HEK293 (cell line): ENCODE measurements at regions not wholly inside any gene's neighbourhood (a gene's known extent, or its start where the extent isn't known, plus 50 kb on each side); places are given as distances from the start of the nearest gene placed in this dataset.

Experiments used
- CTCF ChIA-PET: fragments of 350-600 bp; formaldehyde crosslinking; extraction: SDS; loops from one replicate; lab custom pipeline; 2021; ENCODE audit warnings: antibody characterized with exemption; lab: Yijun Ruan, JAX
- POLR2A ChIA-PET: fragments of 300-600 bp; formaldehyde crosslinking; extraction: SDS; loops from one replicate; lab custom pipeline; 2020; ENCODE audit warnings: antibody characterized with exemption, inconsistent platforms; lab: Yijun Ruan, JAX
- H3K27ac ChIP-seq: fragments of 200-500 bp; sonication (Bioruptor generic); 2 replicates; pipeline ENCODE4 v1.5.1; 2014; ENCODE audit warnings: low read depth, low read length, control low read depth, inconsistent platforms; ENCODE audit errors: extremely low read depth
- H3K36me3 ChIP-seq, 2 experiments: fragments of 200-500 bp in 1 of 2; sonication (Bioruptor generic) in 1 of 2; 1 replicate in 1 of 2; 2 replicates in 1 of 2; pipeline ENCODE4 v1.5.1; 2014 to 2017; ENCODE audit warnings: inconsistent platforms in 2 of 2, low read length in 2 of 2; ENCODE audit not compliant: control insufficient read depth in 2 of 2, insufficient read depth in 1 of 2
- H3K4me1 ChIP-seq: fragments of 200-500 bp; sonication (Bioruptor generic); 2 replicates; pipeline ENCODE4 v1.5.1; 2014; ENCODE audit warnings: mild to moderate bottlenecking, low read length, inconsistent platforms; ENCODE audit not compliant: control insufficient read depth, insufficient read depth
- H3K4me3 ChIP-seq: 2 replicates; pipeline ENCODE4 v1.5.1; 2011; ENCODE audit warnings: low read depth, mild to moderate bottlenecking, control low read depth, low read length, moderate library complexity
- H3K9me3 ChIP-seq: fragments of 200-500 bp; sonication (Bioruptor generic); 2 replicates; pipeline ENCODE4 v1.5.1; 2014; ENCODE audit warnings: low read depth, low read length, inconsistent platforms; ENCODE audit not compliant: control insufficient read depth, insufficient read depth
- EGR2 ChIP-seq: fragments of 450-650 bp; formaldehyde crosslinking; IDR thresholded peaks from 2 replicates; pipeline ENCODE4 v1.5.1; 2016; ENCODE audit warnings: low read depth, missing biosample characterization, missing genetic modification characterization
- GLIS1 ChIP-seq: fragments of 450-650 bp; formaldehyde crosslinking; IDR thresholded peaks from 2 replicates; pipeline ENCODE4 v1.5.1; 2016; ENCODE audit warnings: missing biosample characterization, missing genetic modification characterization
- HOXC10 ChIP-seq: sonication (generic); formaldehyde crosslinking; IDR thresholded peaks from 2 replicates; pipeline ENCODE4 v1.8.1; 2023; ENCODE audit warnings: mild to moderate bottlenecking, missing genetic modification reagents
- KLF7 ChIP-seq: fragments of 450-650 bp; formaldehyde crosslinking; IDR thresholded peaks from 2 replicates; pipeline ENCODE4 v1.5.1; 2016; ENCODE audit warnings: missing biosample characterization, missing genetic modification characterization, borderline replicate concordance
- KLF8 ChIP-seq: fragments of 450-650 bp; formaldehyde crosslinking; IDR thresholded peaks from 2 replicates; pipeline ENCODE4 v1.5.1; 2016; ENCODE audit warnings: missing biosample characterization, missing genetic modification characterization
- SALL2 ChIP-seq: fragments of 450-650 bp; formaldehyde crosslinking; IDR thresholded peaks from 2 replicates; pipeline ENCODE4 v1.5.0; 2017; ENCODE audit warnings: missing biosample characterization, mild to moderate bottlenecking, missing genetic modification characterization, borderline replicate concordance
- ZFHX2 ChIP-seq: fragments of 450-650 bp; formaldehyde crosslinking; conservative IDR thresholded peaks from 2 replicates; pipeline ENCODE4 v1.5.1; 2016; ENCODE audit warnings: missing biosample characterization, missing genetic modification characterization
- ZFP3 ChIP-seq: fragments of 450-650 bp; formaldehyde crosslinking; IDR thresholded peaks from 2 replicates; pipeline ENCODE4 v1.5.1; 2016; ENCODE audit warnings: low read depth, missing biosample characterization, missing genetic modification characterization
- ZIC2 ChIP-seq: fragments of 450-650 bp; formaldehyde crosslinking; IDR thresholded peaks from 2 replicates; pipeline ENCODE4 v1.5.1; 2016; ENCODE audit warnings: missing biosample characterization, missing genetic modification characterization
- ZNF223 ChIP-seq: fragments of 450-650 bp; formaldehyde crosslinking; IDR thresholded peaks from 2 replicates; pipeline ENCODE4 v1.5.1; 2016; ENCODE audit warnings: missing biosample characterization, missing genetic modification characterization
- ZNF239 ChIP-seq: fragments of 450-650 bp; formaldehyde crosslinking; IDR thresholded peaks from 2 replicates; pipeline ENCODE4 v1.5.1; 2016; ENCODE audit warnings: missing biosample characterization, missing genetic modification characterization
- ZNF394 ChIP-seq: fragments of 450-650 bp; formaldehyde crosslinking; IDR thresholded peaks from 2 replicates; pipeline ENCODE4 v1.5.1; 2016; ENCODE audit warnings: missing biosample characterization, missing genetic modification characterization, mild to moderate bottlenecking, moderate library complexity, borderline replicate concordance
- ZNF48 ChIP-seq: fragments of 450-650 bp; formaldehyde crosslinking; IDR thresholded peaks from 2 replicates; pipeline ENCODE4 v1.5.1; 2016; ENCODE audit warnings: missing biosample characterization, missing genetic modification characterization
- ZNF510 ChIP-seq: fragments of 450-650 bp; formaldehyde crosslinking; IDR thresholded peaks from 2 replicates; pipeline ENCODE4 v1.5.1; 2018; ENCODE audit warnings: mild to moderate bottlenecking, missing genetic modification characterization, missing biosample characterization; ENCODE audit not compliant: insufficient replicate concordance
- ZNF514 ChIP-seq: fragments of 450-650 bp; formaldehyde crosslinking; IDR thresholded peaks from 2 replicates; pipeline ENCODE4 v1.5.1; 2016; ENCODE audit warnings: missing biosample characterization, missing genetic modification characterization
- ZNF521 ChIP-seq: fragments of 450-650 bp; formaldehyde crosslinking; IDR thresholded peaks from 2 replicates; pipeline ENCODE4 v1.5.1; 2017; ENCODE audit warnings: missing biosample characterization, mild to moderate bottlenecking, missing genetic modification characterization
- ZNF530 ChIP-seq: fragments of 450-650 bp; formaldehyde crosslinking; IDR thresholded peaks from 2 replicates; pipeline ENCODE4 v1.5.1; 2016; ENCODE audit warnings: low read depth, missing biosample characterization, missing genetic modification characterization
- ZNF558 ChIP-seq: fragments of 450-650 bp; formaldehyde crosslinking; IDR thresholded peaks from 2 replicates; pipeline ENCODE4 v1.5.1; 2016; ENCODE audit warnings: missing biosample characterization, missing genetic modification characterization
- ZNF560 ChIP-seq: fragments of 450-650 bp; formaldehyde crosslinking; IDR thresholded peaks from 2 replicates; pipeline ENCODE4 v1.5.1; 2017; ENCODE audit warnings: missing biosample characterization, missing genetic modification characterization, borderline replicate concordance
- ZNF624 ChIP-seq: fragments of 450-650 bp; formaldehyde crosslinking; IDR thresholded peaks from 2 replicates; pipeline ENCODE4 v1.5.1; 2017; ENCODE audit warnings: missing biosample characterization, missing genetic modification characterization
- ZNF654 ChIP-seq: fragments of 450-650 bp; formaldehyde crosslinking; IDR thresholded peaks from 2 replicates; pipeline ENCODE4 v1.5.1; 2016; ENCODE audit warnings: low read depth, missing biosample characterization, missing genetic modification characterization
- ZNF747 ChIP-seq: fragments of 450-650 bp; formaldehyde crosslinking; IDR thresholded peaks from 2 replicates; pipeline ENCODE4 v1.5.1; 2016; ENCODE audit warnings: missing biosample characterization, missing genetic modification characterization
- ZNF776 ChIP-seq: fragments of 450-650 bp; formaldehyde crosslinking; IDR thresholded peaks from 2 replicates; pipeline ENCODE4 v1.5.0; 2017; ENCODE audit warnings: missing biosample characterization, missing genetic modification characterization, borderline replicate concordance
- ZNF785 ChIP-seq: fragments of 450-650 bp; formaldehyde crosslinking; IDR thresholded peaks from 2 replicates; pipeline ENCODE4 v1.5.1; 2016; ENCODE audit warnings: missing biosample characterization, missing genetic modification characterization
- TF ChIP-seq, protein P1 (sequence below): fragments of 450-650 bp; formaldehyde crosslinking; IDR thresholded peaks from 2 replicates; pipeline ENCODE4 v1.5.1; 2017; ENCODE audit warnings: missing biosample characterization, missing genetic modification characterization
- TF ChIP-seq, protein P2 (sequence below): fragments of 450-650 bp; formaldehyde crosslinking; IDR thresholded peaks from 2 replicates; pipeline ENCODE4 v1.5.1; 2016; ENCODE audit warnings: missing biosample characterization, missing genetic modification characterization, borderline replicate concordance

DNA sequence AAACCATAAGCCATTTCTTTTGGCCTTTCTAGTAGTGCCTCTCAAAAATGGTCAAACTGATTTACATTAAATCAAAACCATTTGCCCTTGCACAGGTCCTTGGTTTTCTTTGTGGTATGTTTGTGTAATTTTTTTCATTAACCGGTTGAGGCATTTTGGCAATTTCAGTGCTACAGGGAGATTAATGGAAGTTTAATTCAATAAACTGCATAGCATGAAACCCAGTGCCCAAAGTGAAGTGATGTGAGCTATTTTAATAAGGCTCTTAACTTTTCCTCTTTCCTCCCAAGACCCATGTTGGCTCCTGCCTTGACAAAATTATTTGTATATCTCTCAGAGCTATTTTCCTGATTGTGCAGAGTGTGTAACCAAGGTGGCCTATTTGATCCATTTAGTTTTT is 326.2 kb upstream of the SEMA6A start:
- H3K4me1 ChIP-seq, result no peaks in the 10 kb centered on the region
- CTCF ChIA-PET, result no interaction called here
- H3K36me3 ChIP-seq, result no peaks in the 10 kb centered on the region
- no peak overlapping the region for H3K4me3 ChIP-seq
- POLR2A ChIA-PET, result no interaction called here
- H3K9me3 ChIP-seq, result no peaks in the 10 kb centered on the region
- H3K27ac ChIP-seq, result no peak overlapping the region
- no peak for TF ChIP-seq ZNF785 (tag by site-specific recombination)

DNA sequence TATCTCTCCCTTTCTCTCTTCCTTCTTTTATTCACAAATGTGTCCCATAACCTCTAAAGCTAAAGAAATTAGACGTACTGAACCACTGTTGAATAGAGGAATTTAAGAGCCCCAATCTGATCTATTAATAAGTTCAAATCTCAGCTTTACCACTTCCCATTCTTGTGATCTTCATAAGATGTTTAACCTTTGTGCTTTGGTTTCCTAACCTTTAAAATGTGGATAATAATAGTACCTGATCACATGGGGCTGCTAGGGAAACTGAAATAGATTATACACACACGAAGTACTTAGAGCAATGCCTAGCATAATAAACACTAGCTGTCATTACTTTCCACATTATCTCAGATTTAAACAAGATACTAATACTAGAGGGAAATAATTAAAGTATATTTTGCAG is 324.3 kb upstream of the SEMA6A start:
- Histone ChIP-seq H3K36me3 (no peaks in the 10 kb centered on the region), H3K27ac (no peak overlapping the region), H3K4me3 (no peak overlapping the region), H3K9me3 (no peaks in the 10 kb centered on the region), H3K4me1 (no peaks in the 10 kb centered on the region)
- TF ChIP-seq ZNF558, result no peak
- TF ChIP-seq GLIS1, result no peak
- no peak for TF ChIP-seq ZNF394 (tag by site-specific recombination)
- TF ChIP-seq ZNF510 (tag by site-specific recombination), result no peak
- no peak for TF ChIP-seq ZFHX2 (tag by site-specific recombination)
- ChIA-PET POLR2A (no interaction called here), CTCF (no interaction called here)

DNA sequence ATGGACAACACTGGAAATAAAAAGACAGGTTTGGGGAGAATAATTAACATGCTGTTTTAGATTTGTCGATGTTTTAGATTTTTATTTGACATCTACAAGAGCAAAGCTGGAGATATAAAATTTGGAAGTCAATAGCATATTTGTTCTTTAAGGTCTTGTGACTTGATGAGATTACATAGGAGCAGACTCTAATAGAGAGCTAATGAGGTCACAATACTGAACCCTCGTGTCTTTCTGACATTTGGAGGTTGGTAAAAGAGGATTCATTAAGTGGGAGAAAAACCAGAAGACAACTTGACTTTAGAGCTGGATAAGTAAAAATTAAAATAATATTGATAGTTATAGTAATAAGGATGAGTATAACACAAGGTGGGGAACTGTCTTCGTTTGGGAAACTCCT is 322.7 kb upstream of the SEMA6A start:
- Histone ChIP-seq H3K36me3 (no peaks in the 10 kb centered on the region), H3K4me1 (no peaks in the 10 kb centered on the region)
- TF ChIP-seq ZNF654 (tag by site-specific recombination) (no peak), ZNF521 (no peak), ZNF223 (tag by site-specific recombination) (no peak), KLF8 (no peak), ZNF560 (tag by site-specific recombination) (no peak), ZIC2 (tag by site-specific recombination) (no peak), SALL2 (no peak), KLF7 (tag by site-specific recombination) (no peak), ZNF48 (tag by site-specific recombination) (no peak), ZNF747 (no peak), ZNF776 (no peak), EGR2 (tag by site-specific recombination) (no peak), ZFP3 (tag by site-specific recombination) (no peak), HOXC10 (CRISPR knock-in tag) (no peak)
- TF ChIP-seq, protein P1, sequence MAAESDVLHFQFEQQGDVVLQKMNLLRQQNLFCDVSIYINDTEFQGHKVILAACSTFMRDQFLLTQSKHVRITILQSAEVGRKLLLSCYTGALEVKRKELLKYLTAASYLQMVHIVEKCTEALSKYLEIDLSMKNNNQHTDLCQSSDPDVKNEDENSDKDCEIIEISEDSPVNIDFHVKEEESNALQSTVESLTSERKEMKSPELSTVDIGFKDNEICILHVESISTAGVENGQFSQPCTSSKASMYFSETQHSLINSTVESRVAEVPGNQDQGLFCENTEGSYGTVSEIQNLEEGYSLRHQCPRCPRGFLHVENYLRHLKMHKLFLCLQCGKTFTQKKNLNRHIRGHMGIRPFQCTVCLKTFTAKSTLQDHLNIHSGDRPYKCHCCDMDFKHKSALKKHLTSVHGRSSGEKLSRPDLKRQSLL, result no peak
- TF ChIP-seq, all 188 proteins: peak for 0
- H3K4me3 ChIP-seq, result no peak overlapping the region
- POLR2A ChIA-PET, result no interaction called here
- no peaks in the 10 kb centered on the region for H3K9me3 ChIP-seq
- CTCF ChIA-PET, result no interaction called here
- no peak overlapping the region for H3K27ac ChIP-seq

DNA sequence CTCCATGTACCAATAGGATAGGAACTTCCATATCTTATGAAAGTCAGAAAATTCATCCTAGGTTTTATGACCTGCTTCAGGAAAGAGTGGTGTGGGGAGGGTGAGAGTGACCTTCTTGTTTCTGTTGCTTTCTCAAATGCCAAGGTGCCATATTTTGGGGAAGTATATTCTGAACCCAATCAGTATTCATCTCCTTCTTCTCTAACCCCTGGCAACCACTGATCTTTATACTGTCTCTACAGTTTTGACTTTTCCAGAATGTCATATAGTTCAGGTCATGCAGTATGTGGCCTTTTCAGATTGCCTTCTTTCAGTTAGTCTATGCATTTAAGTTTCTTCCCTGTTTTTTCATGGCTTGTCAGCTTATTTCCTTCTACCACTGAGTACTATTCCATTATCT is 321.4 kb upstream of the SEMA6A start:
- Histone ChIP-seq H3K36me3 (no peaks in the 10 kb centered on the region), H3K4me3 (no peak overlapping the region), H3K27ac (no peak overlapping the region), H3K9me3 (no peaks in the 10 kb centered on the region), H3K4me1 (no peaks in the 10 kb centered on the region)
- ChIA-PET POLR2A (no interaction called here), CTCF (interaction anchor here (0.5 kb wide), 1 partner anchor 599 kb away, joined by 3 read pairs; no protein-coding TSS in a partner anchor)
- TF ChIP-seq, protein P2, sequence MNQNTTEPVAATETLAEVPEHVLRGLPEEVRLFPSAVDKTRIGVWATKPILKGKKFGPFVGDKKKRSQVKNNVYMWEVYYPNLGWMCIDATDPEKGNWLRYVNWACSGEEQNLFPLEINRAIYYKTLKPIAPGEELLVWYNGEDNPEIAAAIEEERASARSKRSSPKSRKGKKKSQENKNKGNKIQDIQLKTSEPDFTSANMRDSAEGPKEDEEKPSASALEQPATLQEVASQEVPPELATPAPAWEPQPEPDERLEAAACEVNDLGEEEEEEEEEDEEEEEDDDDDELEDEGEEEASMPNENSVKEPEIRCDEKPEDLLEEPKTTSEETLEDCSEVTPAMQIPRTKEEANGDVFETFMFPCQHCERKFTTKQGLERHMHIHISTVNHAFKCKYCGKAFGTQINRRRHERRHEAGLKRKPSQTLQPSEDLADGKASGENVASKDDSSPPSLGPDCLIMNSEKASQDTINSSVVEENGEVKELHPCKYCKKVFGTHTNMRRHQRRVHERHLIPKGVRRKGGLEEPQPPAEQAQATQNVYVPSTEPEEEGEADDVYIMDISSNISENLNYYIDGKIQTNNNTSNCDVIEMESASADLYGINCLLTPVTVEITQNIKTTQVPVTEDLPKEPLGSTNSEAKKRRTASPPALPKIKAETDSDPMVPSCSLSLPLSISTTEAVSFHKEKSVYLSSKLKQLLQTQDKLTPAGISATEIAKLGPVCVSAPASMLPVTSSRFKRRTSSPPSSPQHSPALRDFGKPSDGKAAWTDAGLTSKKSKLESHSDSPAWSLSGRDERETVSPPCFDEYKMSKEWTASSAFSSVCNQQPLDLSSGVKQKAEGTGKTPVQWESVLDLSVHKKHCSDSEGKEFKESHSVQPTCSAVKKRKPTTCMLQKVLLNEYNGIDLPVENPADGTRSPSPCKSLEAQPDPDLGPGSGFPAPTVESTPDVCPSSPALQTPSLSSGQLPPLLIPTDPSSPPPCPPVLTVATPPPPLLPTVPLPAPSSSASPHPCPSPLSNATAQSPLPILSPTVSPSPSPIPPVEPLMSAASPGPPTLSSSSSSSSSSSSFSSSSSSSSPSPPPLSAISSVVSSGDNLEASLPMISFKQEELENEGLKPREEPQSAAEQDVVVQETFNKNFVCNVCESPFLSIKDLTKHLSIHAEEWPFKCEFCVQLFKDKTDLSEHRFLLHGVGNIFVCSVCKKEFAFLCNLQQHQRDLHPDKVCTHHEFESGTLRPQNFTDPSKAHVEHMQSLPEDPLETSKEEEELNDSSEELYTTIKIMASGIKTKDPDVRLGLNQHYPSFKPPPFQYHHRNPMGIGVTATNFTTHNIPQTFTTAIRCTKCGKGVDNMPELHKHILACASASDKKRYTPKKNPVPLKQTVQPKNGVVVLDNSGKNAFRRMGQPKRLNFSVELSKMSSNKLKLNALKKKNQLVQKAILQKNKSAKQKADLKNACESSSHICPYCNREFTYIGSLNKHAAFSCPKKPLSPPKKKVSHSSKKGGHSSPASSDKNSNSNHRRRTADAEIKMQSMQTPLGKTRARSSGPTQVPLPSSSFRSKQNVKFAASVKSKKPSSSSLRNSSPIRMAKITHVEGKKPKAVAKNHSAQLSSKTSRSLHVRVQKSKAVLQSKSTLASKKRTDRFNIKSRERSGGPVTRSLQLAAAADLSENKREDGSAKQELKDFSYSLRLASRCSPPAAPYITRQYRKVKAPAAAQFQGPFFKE (tag by site-specific recombination), result no peak
- no peak for TF ChIP-seq ZNF514 (tag by site-specific recombination)
- TF ChIP-seq ZFHX2 (tag by site-specific recombination), result no peak
- TF ChIP-seq ZNF530, result no peak
- no peak for TF ChIP-seq ZNF624 (tag by site-specific recombination)
- no peak for TF ChIP-seq ZNF239 (tag by site-specific recombination)
